GM13977 (cell line): ENCODE measurements at regions not wholly inside any gene's neighbourhood (a gene's known extent, or its start where the extent isn't known, plus 50 kb on each side); places are given as distances from the start of the nearest gene placed in this dataset.

Experiments
- DNase-seq: peaks from one replicate; pipeline ENCODE4 v3.0.0; 2012; ENCODE audit warnings: low spot score
- in situ Hi-C: fragments of 300-500 bp; cut with MboI; formaldehyde crosslinking; loops from one replicate; pipeline ENCODE4 v1.12.0; 2022; ENCODE audit warnings: low sequenced_read_pairs, low pct_unique_long_range_greater_than_20kb, mixed read lengths, inconsistent platforms; ENCODE audit not compliant: unreplicated experiment
- TF ChIP-seq, protein P1 (sequence below): IDR thresholded peaks from 2 replicates; pipeline ENCODE4 v1.5.1; 2012; ENCODE audit warnings: mild to moderate bottlenecking, control low read depth; ENCODE audit not compliant: insufficient read depth; ENCODE audit errors: extremely low read depth, missing control alignments

- DNase-seq: no peak
- TF ChIP-seq, protein P1, sequence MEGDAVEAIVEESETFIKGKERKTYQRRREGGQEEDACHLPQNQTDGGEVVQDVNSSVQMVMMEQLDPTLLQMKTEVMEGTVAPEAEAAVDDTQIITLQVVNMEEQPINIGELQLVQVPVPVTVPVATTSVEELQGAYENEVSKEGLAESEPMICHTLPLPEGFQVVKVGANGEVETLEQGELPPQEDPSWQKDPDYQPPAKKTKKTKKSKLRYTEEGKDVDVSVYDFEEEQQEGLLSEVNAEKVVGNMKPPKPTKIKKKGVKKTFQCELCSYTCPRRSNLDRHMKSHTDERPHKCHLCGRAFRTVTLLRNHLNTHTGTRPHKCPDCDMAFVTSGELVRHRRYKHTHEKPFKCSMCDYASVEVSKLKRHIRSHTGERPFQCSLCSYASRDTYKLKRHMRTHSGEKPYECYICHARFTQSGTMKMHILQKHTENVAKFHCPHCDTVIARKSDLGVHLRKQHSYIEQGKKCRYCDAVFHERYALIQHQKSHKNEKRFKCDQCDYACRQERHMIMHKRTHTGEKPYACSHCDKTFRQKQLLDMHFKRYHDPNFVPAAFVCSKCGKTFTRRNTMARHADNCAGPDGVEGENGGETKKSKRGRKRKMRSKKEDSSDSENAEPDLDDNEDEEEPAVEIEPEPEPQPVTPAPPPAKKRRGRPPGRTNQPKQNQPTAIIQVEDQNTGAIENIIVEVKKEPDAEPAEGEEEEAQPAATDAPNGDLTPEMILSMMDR: no peak
- in situ Hi-C loops: no loop called here
Observed at GRCh38 chr14:50022661-50023060, 93.7 kb downstream of the VCPKMT start.

GRCh38 chr14:50023671-50024490 lies 92.5 kb downstream of the VCPKMT start:
- in situ Hi-C loops: no loop called here
- TF ChIP-seq, protein P1: no peak
- DNase-seq: no peak

- in situ Hi-C loops: no loop called here
- DNase-seq: no peak
- TF ChIP-seq, protein P1: no peak
Observed at GRCh38 chr14:50025073-50025472, 91.3 kb downstream of the VCPKMT start.

- no peak for DNase-seq
- TF ChIP-seq, protein P1: no peak
- in situ Hi-C loops: no loop called here
Observed at GRCh38 chr14:50025776-50026175, 90.6 kb downstream of the VCPKMT start.

- DNase-seq: no peak
- in situ Hi-C loops: no loop called here
- TF ChIP-seq, protein P1: no peak
Observed at GRCh38 chr14:50026396-50026795, 90.0 kb downstream of the VCPKMT start.

GRCh38 chr14:50027816-50028215 lies 88.6 kb downstream of the VCPKMT start:
- TF ChIP-seq, protein P1: no peak
- in situ Hi-C loops: no loop called here
- no peak for DNase-seq
